Gastroesophageal sphincter (tissue), 4 donors: ENCODE measurements at regions not wholly inside any gene's neighbourhood (a gene's known extent, or its start where the extent isn't known, plus 50 kb on each side); places are given as distances from the start of the nearest gene placed in this dataset.

ENCODE experiments used
- ATAC-seq: fragments of 150-250 bp; one replicate; pipeline ENCODE4 v1.9.1; 2016; ENCODE audit warnings: mild to moderate bottlenecking, moderate library complexity
- H3K27ac ChIP-seq, 4 donors: fragments of 200-600 bp; sonication (generic) in 3 of 4; 1 replicate in 3 of 4; 2 replicates in 1 of 4; pipeline ENCODE4 v1.5.1; 2016 to 2019
- H3K27me3 ChIP-seq: fragments of 200-600 bp; sonication (generic); one replicate; pipeline ENCODE4 v1.5.1; 2019
- H3K36me3 ChIP-seq, 2 donors: fragments of 200-600 bp; sonication (generic); one replicate each; pipeline ENCODE4 v1.5.1; 2019; ENCODE audit warnings: control low read depth in 1 of 2
- H3K4me1 ChIP-seq, 3 donors: fragments of 200-600 bp; sonication (generic); 1 replicate in 2 of 3; 2 replicates in 1 of 3; pipeline ENCODE4 v1.5.1; 2016 to 2019; ENCODE audit warnings: control low read depth in 2 of 3
- H3K4me3 ChIP-seq, 2 donors: fragments of 200-600 bp; sonication (generic); one replicate each; pipeline ENCODE4 v1.5.1; 2019; ENCODE audit warnings: mild to moderate bottlenecking in 1 of 2, moderate library complexity in 1 of 2
- H3K9me3 ChIP-seq, 3 donors: fragments of 200-600 bp; sonication (generic); one replicate each; pipeline ENCODE4 v1.5.1; 2017 to 2019; ENCODE audit warnings: control low read depth in 2 of 3
- CTCF ChIP-seq, 4 experiments: fragments of 200-600 bp in 2 of 4; fragments of 450-650 bp in 2 of 4; sonication (generic) in 1 of 4; IDR thresholded peaks; one replicate each; pipeline ENCODE4 v1.5.1; 2017 to 2019; ENCODE audit warnings: antibody characterized with exemption in 4 of 4, mild to moderate bottlenecking in 2 of 4, moderate library complexity in 2 of 4
- EP300 ChIP-seq: sonication (generic); formaldehyde crosslinking; IDR thresholded peaks from one replicate; pipeline ENCODE4 v1.6.1; 2017; ENCODE audit warnings: antibody characterized with exemption, mild to moderate bottlenecking
- POLR2A ChIP-seq, 2 donors: fragments of 450-650 bp; IDR thresholded peaks; one replicate each; pipeline ENCODE4 v1.6.1; 2017; ENCODE audit warnings: antibody characterized with exemption in 2 of 2, mild to moderate bottlenecking in 2 of 2, moderate library complexity in 1 of 2
- POLR2AphosphoS5 ChIP-seq: sonication (generic); formaldehyde crosslinking; IDR thresholded peaks from one replicate; pipeline ENCODE4 v1.6.1; 2017; ENCODE audit warnings: antibody characterized with exemption
- WGBS, 2 donors: methylation state at CpG; one replicate each; pipeline ENCODE4 v1.1.5; 2018; ENCODE audit warnings: low coverage in 1 of 2; 5-methylcytosine and 5-hydroxymethylcytosine counted together

GRCh38 chr6:104434519-104434918 is 425.2 kb downstream of the HACE1 start:
- no peaks in the 10 kb centered on the region for H3K27me3 ChIP-seq
- WGBS, 2 donors: 62 to 77% methylated on average over 2 of the region's 2 CpGs
- no peak for ATAC-seq
- H3K27ac ChIP-seq: no peak overlapping the region
- H3K4me3 ChIP-seq: no peak overlapping the region
- TF ChIP-seq POLR2AphosphoS5: no peak
- no peak for TF ChIP-seq EP300
- no peak for TF ChIP-seq CTCF (IDR thresholded peaks at IDR 0.05)
- no peak for TF ChIP-seq POLR2A (IDR thresholded peaks at IDR 0.05)
- no peaks in the 10 kb centered on the region for H3K9me3 ChIP-seq
- H3K36me3 ChIP-seq: no peaks in the 10 kb centered on the region
- H3K4me1 ChIP-seq: no peaks in the 10 kb centered on the region

- TF ChIP-seq CTCF (IDR thresholded peaks at IDR 0.05) (no peak), EP300 (no peak), POLR2AphosphoS5 (no peak), POLR2A (IDR thresholded peaks at IDR 0.05) (no peak)
- WGBS, 2 donors: 82 to 92% methylated on average over 2 to 3 of the region's 3 CpGs
- no peak for ATAC-seq
Observed at GRCh38 chr6:104431096-104431495, 428.6 kb downstream of the HACE1 start.

GRCh38 chr6:104428184-104428583 is 431.5 kb downstream of the HACE1 start:
- no peaks in the 10 kb centered on the region for H3K4me1 ChIP-seq
- H3K4me3 ChIP-seq: no peak overlapping the region
- no peaks in the 10 kb centered on the region for H3K9me3 ChIP-seq
- TF ChIP-seq CTCF (IDR thresholded peaks at IDR 0.05) (no peak), POLR2A (IDR thresholded peaks at IDR 0.05) (no peak)
- WGBS, 2 donors: 19 to 25% methylated on average over 1 of the region's 1 CpG
- no peak overlapping the region for H3K27ac ChIP-seq
- no peak for ATAC-seq
- H3K27me3 ChIP-seq: no peaks in the 10 kb centered on the region
- no peaks in the 10 kb centered on the region for H3K36me3 ChIP-seq

More at GRCh38 chr6:104431096-104431495, 428.6 kb downstream of the HACE1 start:
- Histone ChIP-seq H3K9me3 (no peaks in the 10 kb centered on the region), H3K4me3 (no peak overlapping the region), H3K27me3 (no peaks in the 10 kb centered on the region), H3K27ac (no peak overlapping the region), H3K36me3 (no peaks in the 10 kb centered on the region), H3K4me1 (no peaks in the 10 kb centered on the region)

GRCh38 chr6:104423691-104424090 is 436.0 kb downstream of the HACE1 start:
- Histone ChIP-seq H3K9me3 (no peaks in the 10 kb centered on the region), H3K27me3 (no peaks in the 10 kb centered on the region), H3K36me3 (no peaks in the 10 kb centered on the region), H3K4me3 (no peak overlapping the region), H3K4me1 (no peaks in the 10 kb centered on the region), H3K27ac (no peak overlapping the region)
- TF ChIP-seq POLR2AphosphoS5: no peak
- no peak for TF ChIP-seq POLR2A (IDR thresholded peaks at IDR 0.05)
- no peak for TF ChIP-seq EP300
- no peak for TF ChIP-seq CTCF (IDR thresholded peaks at IDR 0.05)
- no peak for ATAC-seq
- no CpG with 5 or more reads among the region's 2 CpGs for WGBS, 2 donors

GRCh38 chr6:104421650-104422049 is 438.1 kb downstream of the HACE1 start:
- WGBS, 2 donors: 31 to 39% methylated on average over 4 of the region's 4 CpGs
- no peak for ATAC-seq
- Histone ChIP-seq H3K36me3 (no peaks in the 10 kb centered on the region), H3K9me3 (no peaks in the 10 kb centered on the region), H3K4me3 (no peak overlapping the region), H3K27ac (no peak overlapping the region), H3K4me1 (no peaks in the 10 kb centered on the region), H3K27me3 (no peaks in the 10 kb centered on the region)
- TF ChIP-seq EP300: no peak
- no peak for TF ChIP-seq CTCF (IDR thresholded peaks at IDR 0.05)
- no peak for TF ChIP-seq POLR2AphosphoS5
- no peak for TF ChIP-seq POLR2A (IDR thresholded peaks at IDR 0.05)
